Stimulated activated CD4-positive, alpha-beta T cell treated with anti-CD3 and anti-CD28 coated beads, Interleukin-2, amount 100 ng/mL, for 48 hours (primary cell): ENCODE measurements at regions not wholly inside any gene's neighbourhood (a gene's known extent, or its start where the extent isn't known, plus 50 kb on each side); places are given as distances from the start of the nearest gene placed in this dataset.
"Not testable (repeated sequence)": the region's sequence is repeated elsewhere in the genome, so short reads cannot be mapped to it uniquely, and the experiment has no call there.

Experiments
- DNase-seq, 2 donors: peaks; one replicate each; pipeline ENCODE4 v3.0.0-alpha.2; 2020

GRCh38 chr6:119938752-119939151 lies 589.2 kb upstream of the MAN1A1 start:
- no peak for DNase-seq

- DNase-seq: no peak
These were observed 585.3 kb upstream of the MAN1A1 start for GRCh38 chr6:119934816-119935215.

GRCh38 chr6:119929121-119929520 lies 579.6 kb upstream of the MAN1A1 start:
- DNase-seq: no peak

GRCh38 chr6:119924888-119925287 lies 575.3 kb upstream of the MAN1A1 start:
- not testable (repeated sequence) for DNase-seq

- DNase-seq: no peak
These were observed 573.3 kb upstream of the MAN1A1 start for GRCh38 chr6:119922814-119923213.

- no peak for DNase-seq
These were observed 572.0 kb upstream of the MAN1A1 start for GRCh38 chr6:119921491-119922010.

- DNase-seq: no peak
These were observed 567.6 kb upstream of the MAN1A1 start for GRCh38 chr6:119917186-119917585.

- DNase-seq: no peak
These were observed 566.4 kb upstream of the MAN1A1 start for GRCh38 chr6:119915971-119916370.

GRCh38 chr6:119908157-119908556 lies 558.6 kb upstream of the MAN1A1 start:
- DNase-seq: no peak

GRCh38 chr6:119902681-119903080 lies 553.1 kb upstream of the MAN1A1 start:
- no peak for DNase-seq

- no peak for DNase-seq
These were observed 547.2 kb upstream of the MAN1A1 start for GRCh38 chr6:119896806-119897205.

- DNase-seq: no peak
These were observed 546.1 kb upstream of the MAN1A1 start for GRCh38 chr6:119895626-119896025.

- no peak for DNase-seq
These were observed 545.2 kb upstream of the MAN1A1 start for GRCh38 chr6:119894811-119895210.

- no peak for DNase-seq
These were observed 542.1 kb upstream of the MAN1A1 start for GRCh38 chr6:119891644-119892043.

- DNase-seq: no peak
These were observed 541.6 kb upstream of the MAN1A1 start for GRCh38 chr6:119891206-119891605.

GRCh38 chr6:119890470-119890869 lies 540.9 kb upstream of the MAN1A1 start:
- no peak for DNase-seq

GRCh38 chr6:119887666-119888065 lies 538.1 kb upstream of the MAN1A1 start:
- no peak for DNase-seq

- DNase-seq: no peak
These were observed 531.9 kb upstream of the MAN1A1 start for GRCh38 chr6:119881416-119881815.

GRCh38 chr6:119880840-119881239 lies 531.3 kb upstream of the MAN1A1 start:
- no peak for DNase-seq

GRCh38 chr6:119879731-119880130 lies 530.2 kb upstream of the MAN1A1 start:
- no peak for DNase-seq

GRCh38 chr6:119874381-119874780 lies 524.8 kb upstream of the MAN1A1 start:
- DNase-seq: no peak

- no peak for DNase-seq
These were observed 523.5 kb upstream of the MAN1A1 start for GRCh38 chr6:119873107-119873506.

GRCh38 chr6:119871520-119871919 lies 522.0 kb upstream of the MAN1A1 start:
- no peak for DNase-seq

- no peak for DNase-seq
These were observed 516.1 kb upstream of the MAN1A1 start for GRCh38 chr6:119865466-119866350.

- no peak for DNase-seq
These were observed 513.2 kb upstream of the MAN1A1 start for GRCh38 chr6:119862719-119863118.
